ENCODE measurements at regions not wholly inside any gene's neighbourhood (a gene's known extent, or its start where the extent isn't known, plus 50 kb on each side); places are given as distances from the start of the nearest gene placed in this dataset.

DNA sequence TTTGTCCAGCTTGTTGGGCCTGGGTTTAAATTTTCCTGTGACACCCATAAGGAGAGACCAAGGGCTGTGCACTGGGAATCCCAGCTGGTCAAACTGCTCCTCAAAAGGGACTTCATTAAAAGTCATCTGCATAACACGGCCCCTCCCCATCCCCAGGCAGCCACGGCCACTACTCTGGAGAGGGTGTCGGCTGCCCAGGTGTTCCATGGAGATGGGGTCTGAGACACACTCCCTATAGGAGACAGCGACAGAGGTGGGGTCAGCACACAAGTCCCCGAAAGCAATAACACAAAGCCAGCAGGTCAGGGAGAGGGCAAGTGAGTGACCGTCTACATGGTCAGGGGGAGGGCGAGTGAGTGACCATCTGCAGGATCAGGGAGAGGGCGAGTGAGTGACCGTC, 75.6 kb upstream of the BCL11B start:
- no peak for DNase-seq (ENCODE audit: low spot score in 2 of 2)
- TF ChIP-seq, protein P1, sequence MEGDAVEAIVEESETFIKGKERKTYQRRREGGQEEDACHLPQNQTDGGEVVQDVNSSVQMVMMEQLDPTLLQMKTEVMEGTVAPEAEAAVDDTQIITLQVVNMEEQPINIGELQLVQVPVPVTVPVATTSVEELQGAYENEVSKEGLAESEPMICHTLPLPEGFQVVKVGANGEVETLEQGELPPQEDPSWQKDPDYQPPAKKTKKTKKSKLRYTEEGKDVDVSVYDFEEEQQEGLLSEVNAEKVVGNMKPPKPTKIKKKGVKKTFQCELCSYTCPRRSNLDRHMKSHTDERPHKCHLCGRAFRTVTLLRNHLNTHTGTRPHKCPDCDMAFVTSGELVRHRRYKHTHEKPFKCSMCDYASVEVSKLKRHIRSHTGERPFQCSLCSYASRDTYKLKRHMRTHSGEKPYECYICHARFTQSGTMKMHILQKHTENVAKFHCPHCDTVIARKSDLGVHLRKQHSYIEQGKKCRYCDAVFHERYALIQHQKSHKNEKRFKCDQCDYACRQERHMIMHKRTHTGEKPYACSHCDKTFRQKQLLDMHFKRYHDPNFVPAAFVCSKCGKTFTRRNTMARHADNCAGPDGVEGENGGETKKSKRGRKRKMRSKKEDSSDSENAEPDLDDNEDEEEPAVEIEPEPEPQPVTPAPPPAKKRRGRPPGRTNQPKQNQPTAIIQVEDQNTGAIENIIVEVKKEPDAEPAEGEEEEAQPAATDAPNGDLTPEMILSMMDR (IDR thresholded peaks at IDR 0.05): no peak
- TF ChIP-seq POLR2A (IDR thresholded peaks at IDR 0.05): no peak
- no peak overlapping the region for H3K4me3 ChIP-seq (ENCODE audit: low read depth, poor library complexity, severe bottlenecking)
- intact Hi-C loops (cut with DNase I; ENCODE audit: low total_unique reads): no loop called here
- 88 to 90% methylated on average over 9 of the region's 9 CpGs for WGBS, 2 donors

DNA sequence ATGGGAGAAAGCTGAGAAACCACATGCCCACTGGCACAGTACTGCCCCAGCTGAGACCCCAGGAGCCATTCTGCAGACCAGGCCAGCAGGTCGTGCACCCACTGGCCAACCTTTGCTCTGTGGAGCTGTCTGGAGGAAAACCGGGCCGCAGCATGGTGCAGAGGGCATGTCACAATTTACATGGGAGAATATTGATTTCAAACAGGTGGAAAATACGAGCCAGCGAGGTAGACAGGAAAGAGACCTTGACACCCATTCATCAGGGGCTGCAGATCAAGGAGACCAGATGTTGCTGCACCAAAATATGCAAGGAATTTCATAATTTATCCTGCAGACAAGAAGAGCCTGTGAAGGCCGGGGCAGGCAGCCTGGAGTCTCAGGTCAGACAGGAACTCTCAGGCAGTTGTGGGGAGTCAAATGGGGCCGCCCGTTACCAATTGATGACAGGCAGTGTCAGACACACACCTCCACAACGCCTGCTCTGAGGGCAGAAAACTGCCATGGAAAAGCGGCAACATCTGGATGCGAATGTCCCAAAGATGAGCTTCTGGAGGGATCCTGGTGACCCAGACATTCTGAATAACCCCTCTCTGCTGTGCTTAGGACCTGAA, 74.6 kb upstream of the BCL11B start:
- H3K4me3 ChIP-seq (ENCODE audit: low read depth, poor library complexity, severe bottlenecking): no peak overlapping the region
- intact Hi-C loops (cut with DNase I; ENCODE audit: low total_unique reads): no loop called here
- 82 to 87% methylated on average over 11 of the region's 11 CpGs for WGBS, 2 donors
- TF ChIP-seq, protein P1 (IDR thresholded peaks at IDR 0.05): no peak
- TF ChIP-seq POLR2A (IDR thresholded peaks at IDR 0.05): no peak
- DNase-seq (ENCODE audit: low spot score in 2 of 2): no peak

DNA sequence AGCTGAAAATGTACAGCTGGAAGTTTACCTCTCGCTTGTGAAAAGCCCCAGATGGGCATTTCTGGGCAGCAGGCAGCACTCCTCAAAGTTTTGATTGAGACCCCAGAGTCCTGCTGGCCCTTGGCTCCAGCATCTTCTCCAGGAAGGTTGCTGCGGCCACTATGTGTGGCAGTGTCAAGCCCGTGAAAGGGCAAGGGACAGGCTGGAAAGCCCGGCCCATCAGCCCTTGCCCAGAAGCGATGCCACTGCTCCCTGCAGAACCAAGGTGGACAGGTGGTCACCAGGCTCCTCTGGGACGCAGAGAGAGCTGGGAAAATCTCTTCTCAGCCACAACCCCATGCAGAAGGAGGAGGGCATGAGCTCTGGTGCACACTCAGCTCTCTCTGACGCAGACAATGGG, 73.5 kb upstream of the BCL11B start:
- WGBS, 2 donors: 84 to 91% methylated on average over 7 of the region's 7 CpGs
- no peak for DNase-seq (ENCODE audit: low spot score in 2 of 2)
- intact Hi-C loops (cut with DNase I; ENCODE audit: low total_unique reads): no loop called here
- TF ChIP-seq, protein P1 (IDR thresholded peaks at IDR 0.05): no peak
- TF ChIP-seq POLR2A (IDR thresholded peaks at IDR 0.05): no peak
- no peak overlapping the region for H3K4me3 ChIP-seq (ENCODE audit: low read depth, poor library complexity, severe bottlenecking)

DNA sequence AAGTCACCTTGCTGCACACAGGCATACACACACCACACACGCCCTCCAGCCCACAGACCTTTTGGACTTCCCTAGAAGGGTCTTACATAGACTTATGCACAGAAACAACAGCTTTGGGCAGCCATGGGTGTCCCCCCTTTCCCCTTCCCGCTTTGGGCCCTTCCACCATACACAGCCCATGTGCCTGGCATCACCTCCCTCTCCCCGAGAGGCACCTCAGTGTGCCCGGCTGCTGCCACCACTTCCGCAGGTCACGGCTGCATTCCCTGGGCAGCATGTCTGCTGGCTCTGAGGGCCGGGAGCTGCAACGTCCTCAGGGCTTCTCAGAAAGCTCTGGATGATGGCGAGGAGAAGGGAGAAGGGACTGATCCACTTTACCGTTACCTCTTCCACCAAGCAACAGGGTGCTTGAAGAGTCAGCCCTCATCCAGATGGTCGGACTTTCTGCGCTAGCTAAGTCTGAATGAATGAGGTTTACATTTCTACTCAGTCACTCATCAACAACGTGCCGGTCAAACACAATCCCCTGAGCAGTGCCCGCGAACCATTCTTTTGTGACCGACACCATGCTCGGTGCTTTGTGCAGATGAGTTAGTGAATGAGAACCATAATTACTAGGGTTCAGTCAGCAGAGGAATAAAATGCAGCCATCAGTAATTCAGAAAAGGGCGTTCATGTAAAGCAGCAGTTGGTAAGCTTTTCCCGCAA, 72.2 kb upstream of the BCL11B start:
- no peak for DNase-seq (ENCODE audit: low spot score in 2 of 2)
- WGBS, 2 donors: 86% methylated on average over 20 of the region's 20 CpGs
- no peak for TF ChIP-seq POLR2A (IDR thresholded peaks at IDR 0.05)
- TF ChIP-seq, protein P1 (IDR thresholded peaks at IDR 0.05): no peak

GRCh38 chr14:99342906-99343305, 70.9 kb upstream of the BCL11B start:
- DNase-seq (ENCODE audit: low spot score in 2 of 2): no peak
- no peak for TF ChIP-seq POLR2A (IDR thresholded peaks at IDR 0.05)
- TF ChIP-seq, protein P1 (IDR thresholded peaks at IDR 0.05): no peak
- H3K4me3 ChIP-seq (ENCODE audit: low read depth, poor library complexity, severe bottlenecking): no peak overlapping the region
- 83 to 90% methylated on average over 7 of the region's 7 CpGs for WGBS, 2 donors
- intact Hi-C loops (cut with DNase I; ENCODE audit: low total_unique reads): no loop called here

More for the DNA sequence above, 72.2 kb upstream of the BCL11B start:
- no peak overlapping the region for H3K4me3 ChIP-seq (ENCODE audit: low read depth, poor library complexity, severe bottlenecking)
- intact Hi-C loops (cut with DNase I; ENCODE audit: low total_unique reads): no loop called here

Data from lower leg skin (tissue), 4 donors.